ENCODE measurements at regions not wholly inside any gene's neighbourhood (a gene's known extent, or its start where the extent isn't known, plus 50 kb on each side); places are given as distances from the start of the nearest gene placed in this dataset.
A peak's percentile ranks its signal among the peaks of the same experiment; 100 is the strongest.

DNA sequence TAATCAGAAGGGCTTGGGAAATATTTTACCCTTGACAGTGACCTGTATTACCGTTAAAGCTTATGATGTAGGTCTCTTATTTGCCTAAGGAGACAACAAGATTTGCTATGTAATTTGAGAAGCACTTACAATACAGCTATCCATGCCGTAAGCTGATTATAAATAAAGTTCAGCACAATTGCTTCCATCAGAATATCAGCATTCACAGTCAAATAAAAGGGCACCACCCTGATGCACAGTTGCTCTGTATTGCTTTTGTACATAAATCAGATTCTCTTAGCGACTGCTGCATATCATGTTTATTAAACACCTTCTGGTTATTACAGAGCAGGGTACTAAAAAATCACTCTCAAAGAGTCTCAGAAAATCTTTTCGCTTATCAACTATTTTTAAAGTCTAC lies 67.3 kb upstream of the VRK1 start:
- no peak for DNase-seq

DNA sequence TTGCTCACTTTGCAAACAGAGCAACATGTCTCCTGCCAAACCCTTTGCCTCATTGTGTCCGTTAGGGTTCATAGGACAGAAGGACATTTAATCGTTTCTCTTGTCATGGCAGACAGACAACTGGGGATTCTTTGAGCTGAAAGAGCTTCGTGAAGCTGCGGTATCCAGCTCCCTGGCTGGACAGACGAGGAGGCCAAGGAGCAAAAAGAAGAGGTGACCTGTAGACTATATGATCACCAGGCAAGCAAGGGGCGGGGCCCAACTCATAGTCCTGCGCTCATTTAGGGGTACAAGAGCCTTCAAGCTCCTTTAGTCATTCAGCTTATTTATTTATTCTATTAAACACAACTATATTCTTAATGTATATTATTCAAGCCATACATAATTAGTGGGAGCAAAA lies 66.8 kb upstream of the VRK1 start:
- DNase-seq, result no peak

DNA sequence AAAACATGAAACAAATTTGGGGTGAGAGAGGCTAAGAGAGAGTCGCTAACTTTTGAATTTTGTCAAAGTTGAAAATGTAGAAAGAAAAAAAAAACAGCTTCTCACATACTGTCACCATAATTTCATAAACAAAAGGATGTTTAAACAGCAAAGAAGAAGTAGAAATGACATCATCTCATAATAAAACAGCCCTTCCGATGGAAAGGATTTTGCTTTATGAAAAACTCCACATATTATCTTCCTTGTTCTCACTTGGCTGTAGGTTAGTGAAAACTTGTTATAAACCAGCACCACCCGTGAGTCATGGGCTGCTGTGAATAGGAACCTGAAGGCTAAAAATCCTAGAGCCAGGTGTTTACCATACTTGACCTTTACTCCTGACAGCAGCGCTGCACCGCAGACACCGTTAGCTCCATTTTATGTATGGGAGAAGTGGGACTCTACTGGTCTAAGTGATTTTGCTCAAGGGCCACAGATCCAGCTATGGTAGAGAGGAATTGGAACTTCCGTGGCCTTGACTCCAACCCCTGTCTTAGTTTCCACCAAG lies 63.0 kb upstream of the VRK1 start:
- DNase-seq, result no peak

DNA sequence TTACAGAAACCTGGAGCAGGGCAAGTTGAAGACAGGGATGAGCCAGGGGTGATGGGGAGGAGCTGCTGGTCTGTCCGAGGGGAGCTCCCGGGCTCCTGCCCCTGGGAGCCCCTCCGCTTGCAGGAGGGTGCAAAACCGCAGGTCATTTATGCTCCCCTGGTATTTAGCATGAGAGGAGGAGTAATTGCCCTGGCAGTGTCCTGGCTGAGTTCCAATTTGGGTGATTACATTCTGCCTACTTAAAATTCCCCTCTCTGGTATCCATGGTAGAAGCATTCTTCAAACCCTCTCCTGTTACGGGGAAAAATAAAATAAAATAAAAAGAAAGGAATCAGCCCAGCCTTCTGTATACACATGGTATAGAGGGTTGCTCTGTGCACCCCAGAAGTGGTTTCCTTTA lies 61.7 kb upstream of the VRK1 start:
- no peak for DNase-seq

DNA sequence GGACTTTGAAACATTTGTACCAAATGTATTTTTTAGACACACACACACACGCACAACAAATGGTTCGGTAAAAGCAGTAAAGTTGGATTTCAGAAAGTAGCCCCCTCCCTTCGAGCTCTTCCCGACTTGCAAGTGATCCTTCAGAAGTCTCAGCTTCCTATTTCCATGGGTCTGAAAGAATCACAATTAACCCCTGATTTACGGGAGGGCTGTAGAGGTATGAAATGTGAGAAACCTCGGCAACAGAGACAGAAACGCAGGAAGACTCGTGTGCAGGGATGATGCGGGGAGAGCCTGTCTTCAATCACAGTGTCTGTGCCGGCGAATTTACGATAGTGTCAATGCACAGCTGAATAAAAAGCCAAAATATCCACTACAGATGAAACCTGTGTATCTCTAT lies 60.7 kb upstream of the VRK1 start:
- DNase-seq, result no peak

DNA sequence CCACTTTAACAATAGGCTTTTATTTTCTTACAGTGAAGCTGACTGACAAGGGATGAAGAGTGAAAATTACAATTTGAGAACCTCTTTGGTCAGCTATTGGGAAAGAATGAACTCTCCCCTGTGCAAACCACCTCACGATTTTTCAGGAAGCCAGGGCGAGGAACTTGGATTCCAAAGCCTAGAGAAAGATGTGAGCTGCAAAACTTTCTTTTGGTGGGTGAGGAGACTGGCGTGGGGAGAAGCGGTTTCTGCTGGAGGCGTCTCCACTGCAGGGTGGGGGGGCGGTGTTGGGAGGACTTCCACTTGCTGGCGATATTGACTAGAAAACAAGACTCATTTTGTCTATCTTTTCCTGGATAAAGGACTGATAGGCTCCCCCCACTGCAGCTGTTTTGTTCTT lies 59.3 kb upstream of the VRK1 start:
- no peak for DNase-seq

DNA sequence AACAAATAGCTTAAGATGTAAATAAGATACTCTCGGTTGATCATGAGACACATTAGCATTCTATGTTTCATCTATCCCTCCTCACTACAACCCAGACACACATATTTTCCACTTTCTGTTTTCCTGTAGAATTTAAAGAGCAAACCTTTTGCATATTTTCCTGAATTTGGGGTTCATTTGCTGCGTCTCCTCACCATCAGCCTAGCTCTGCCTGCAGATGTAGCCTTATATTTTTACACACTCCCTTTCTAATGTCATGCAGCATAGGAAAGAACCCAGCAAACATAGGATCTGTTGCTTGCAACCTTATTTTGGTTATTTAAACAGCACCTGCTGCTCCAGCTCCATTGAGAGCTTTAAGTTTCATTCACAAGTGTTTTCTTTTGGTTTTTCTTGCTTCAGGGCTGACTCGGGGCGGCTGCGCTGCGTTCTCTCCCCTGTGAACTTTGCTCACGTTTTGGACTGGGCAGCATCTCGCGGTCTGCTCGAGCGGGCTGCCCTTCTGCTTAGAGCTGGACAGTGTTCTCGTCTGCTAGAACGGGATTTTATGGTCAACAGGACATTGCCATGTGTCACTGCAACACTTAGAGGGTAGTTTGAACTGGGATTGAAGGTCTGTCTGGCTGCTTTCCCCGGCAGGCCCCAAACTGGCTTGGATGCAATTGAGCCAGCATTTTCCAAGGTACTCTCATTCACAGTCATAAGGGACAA lies 57.8 kb upstream of the VRK1 start:
- no peak for DNase-seq

DNA sequence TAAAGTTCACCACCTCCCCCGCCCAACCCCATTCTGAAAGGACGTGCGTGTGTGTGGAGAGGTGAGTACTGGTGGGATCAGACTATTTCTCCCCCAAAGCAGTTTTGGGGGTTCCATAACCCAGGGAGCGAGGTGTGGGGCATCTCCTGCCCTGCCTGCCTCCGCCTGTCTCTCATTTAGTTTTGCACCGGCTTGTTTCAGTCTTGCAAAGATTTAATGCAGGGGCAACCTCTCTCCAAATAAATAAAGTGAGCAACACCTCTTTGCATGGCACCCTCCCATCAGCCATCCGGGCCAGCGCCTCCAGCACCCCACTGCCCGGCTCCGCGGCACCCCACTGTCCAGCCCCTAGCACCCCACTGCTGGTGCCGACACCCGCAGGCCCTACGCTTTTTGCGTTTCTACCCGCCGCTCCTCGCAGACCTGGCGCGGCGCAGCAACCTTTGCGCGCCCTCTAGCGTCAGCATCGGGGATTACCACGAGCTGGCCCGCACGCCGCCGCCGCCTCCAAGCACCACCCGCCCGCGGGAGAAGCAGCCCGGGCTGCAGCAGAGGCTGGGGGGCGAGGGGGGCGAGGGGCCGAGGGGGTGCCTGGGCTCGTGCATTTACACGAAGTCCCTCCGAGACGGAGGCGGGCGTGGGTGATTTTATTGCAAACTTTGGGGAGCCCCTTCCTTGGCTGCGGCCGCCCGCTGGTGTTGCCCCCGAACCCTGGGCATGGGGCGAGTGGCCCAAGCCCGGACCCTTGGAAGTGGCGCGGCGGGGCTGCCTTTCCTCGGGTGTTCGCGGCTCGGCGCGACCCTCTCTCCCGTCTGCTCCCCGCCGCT lies 55.8 kb upstream of the VRK1 start:
- peak; percentile 56 to 70 for DNase-seq

DNA sequence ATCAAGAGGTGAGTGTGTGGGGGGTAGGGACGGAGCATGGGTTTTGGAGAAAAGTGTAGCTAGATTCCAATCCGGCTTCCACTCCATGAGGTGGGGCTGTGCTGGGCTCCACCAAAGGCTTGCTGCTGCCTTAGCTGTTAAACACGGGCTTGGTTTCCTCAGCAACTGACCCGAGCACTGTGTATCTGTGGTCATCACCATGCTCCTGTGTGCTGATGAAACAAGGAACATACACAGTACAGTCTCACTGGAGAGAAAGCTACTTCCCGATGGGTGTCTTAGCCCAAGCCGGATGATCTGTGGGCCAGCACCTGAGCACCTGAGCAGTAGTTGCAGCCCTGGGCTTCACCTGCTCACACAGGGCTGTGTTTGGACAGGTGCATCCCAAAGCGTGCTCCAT lies 52.9 kb upstream of the VRK1 start:
- no peak for DNase-seq

DNA sequence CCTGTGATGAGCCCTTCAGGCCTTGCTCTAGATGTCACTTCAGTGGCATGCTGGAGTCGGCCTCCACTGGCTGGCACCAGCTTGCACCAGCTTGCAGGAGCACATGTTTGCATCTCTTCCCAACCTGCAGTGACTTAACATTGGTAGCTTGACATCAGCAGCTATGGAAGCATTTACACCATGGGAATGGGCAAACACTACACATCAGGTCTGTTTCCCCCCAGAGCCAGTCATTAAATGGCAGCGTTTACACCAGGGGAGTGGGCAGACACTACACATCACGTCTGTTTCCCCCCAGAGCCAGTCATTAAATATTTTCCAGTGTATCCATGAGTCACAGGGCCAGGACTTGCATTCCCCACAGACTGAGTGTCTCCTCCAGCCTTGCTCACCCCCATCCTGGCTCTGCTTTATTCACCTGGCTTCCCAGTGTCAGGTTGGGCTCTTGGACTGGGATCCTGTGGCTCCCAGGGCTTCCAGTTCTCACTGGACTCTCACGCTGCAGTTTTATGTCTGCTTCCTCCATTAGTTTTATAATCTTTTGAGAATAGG lies 51.6 kb upstream of the VRK1 start:
- no peak for DNase-seq

DNA sequence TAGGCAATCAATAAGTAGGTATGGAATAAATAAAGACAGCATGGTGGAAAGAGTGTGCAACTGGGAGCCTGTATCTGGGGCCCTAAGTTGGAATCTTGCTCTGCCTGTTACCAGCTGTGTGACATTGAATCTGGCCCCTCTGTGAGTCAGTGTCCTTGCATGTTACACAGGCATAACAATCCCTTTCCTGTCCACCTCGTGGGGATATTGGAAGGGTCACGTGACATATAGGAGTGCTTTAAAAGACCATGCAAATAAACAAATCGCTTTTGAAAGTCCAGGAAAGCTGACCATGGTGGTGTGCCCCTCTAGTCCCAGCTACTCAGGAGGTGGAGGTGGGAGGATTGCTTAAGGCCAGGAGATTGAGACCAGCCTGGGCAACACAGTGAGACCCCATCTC lies 51.1 kb upstream of the VRK1 start:
- no peak for DNase-seq

DNA sequence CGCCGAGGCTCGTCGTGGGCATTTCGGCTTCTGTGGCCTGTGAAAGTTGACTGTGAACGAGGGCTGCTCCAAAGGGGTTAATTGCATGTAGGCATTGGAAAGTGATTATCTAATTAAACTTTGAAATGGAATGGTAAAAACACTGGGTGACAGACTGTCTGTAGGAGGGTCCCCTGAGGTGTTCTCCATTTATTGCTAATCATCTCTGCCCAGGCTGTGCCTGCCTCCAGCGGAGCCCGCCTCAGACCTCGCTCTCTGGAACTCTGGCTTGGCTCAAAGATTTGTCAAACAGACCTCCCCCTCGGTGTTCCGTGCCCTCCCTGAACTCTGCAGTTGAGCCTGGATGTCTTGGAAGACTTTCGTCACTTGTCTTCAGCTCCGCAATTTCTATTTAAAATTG lies 50.2 kb upstream of the VRK1 start:
- no peak for DNase-seq

Measured in activated CD4-positive, alpha-beta T cell treated with anti-CD3 and anti-CD28 coated beads for 4 hours (primary cell).